Omental fat pad (tissue), 3 donors: ENCODE measurements at regions not wholly inside any gene's neighbourhood (a gene's known extent, or its start where the extent isn't known, plus 50 kb on each side); places are given as distances from the start of the nearest gene placed in this dataset.

Source experiments
- ATAC-seq: fragments of 150-250 bp; one replicate; pipeline ENCODE4 v1.9.1; 2016; ENCODE audit warnings: mild to moderate bottlenecking, moderate library complexity; ENCODE audit not compliant: low FRiP score
- DNase-seq: peaks from one replicate; pipeline ENCODE4 v3.0.0-alpha.2; 2019; ENCODE audit warnings: low spot score
- TF ChIP-seq, protein P1 (sequence below), 3 donors: fragments of 450-650 bp; IDR thresholded peaks; one replicate each; pipeline ENCODE4 v1.5.1; 2016 to 2017; ENCODE audit warnings: antibody characterized with exemption in 3 of 3, mild to moderate bottlenecking in 3 of 3, moderate library complexity in 2 of 3

DNA sequence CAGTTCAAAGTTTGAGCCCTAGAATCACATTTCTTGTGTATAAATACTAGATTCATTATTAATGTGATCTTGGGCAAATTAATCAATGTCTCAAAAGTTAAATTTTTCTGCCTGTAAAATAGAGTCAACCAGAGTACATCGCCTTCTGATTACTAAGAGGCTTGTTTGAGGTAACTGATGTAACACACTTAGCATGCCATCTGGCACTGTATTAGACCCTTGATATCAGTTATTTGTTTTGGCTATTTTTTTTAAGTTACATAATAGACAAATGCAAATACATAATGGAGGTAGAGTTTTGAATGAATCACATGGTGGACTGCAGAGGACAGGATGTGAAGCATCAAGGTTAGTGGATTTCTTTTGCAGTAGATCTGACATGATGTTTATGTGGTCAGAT is 298.4 kb downstream of the ADGRL2 start:
- no peak for DNase-seq
- ATAC-seq: no peak
- TF ChIP-seq, protein P1, sequence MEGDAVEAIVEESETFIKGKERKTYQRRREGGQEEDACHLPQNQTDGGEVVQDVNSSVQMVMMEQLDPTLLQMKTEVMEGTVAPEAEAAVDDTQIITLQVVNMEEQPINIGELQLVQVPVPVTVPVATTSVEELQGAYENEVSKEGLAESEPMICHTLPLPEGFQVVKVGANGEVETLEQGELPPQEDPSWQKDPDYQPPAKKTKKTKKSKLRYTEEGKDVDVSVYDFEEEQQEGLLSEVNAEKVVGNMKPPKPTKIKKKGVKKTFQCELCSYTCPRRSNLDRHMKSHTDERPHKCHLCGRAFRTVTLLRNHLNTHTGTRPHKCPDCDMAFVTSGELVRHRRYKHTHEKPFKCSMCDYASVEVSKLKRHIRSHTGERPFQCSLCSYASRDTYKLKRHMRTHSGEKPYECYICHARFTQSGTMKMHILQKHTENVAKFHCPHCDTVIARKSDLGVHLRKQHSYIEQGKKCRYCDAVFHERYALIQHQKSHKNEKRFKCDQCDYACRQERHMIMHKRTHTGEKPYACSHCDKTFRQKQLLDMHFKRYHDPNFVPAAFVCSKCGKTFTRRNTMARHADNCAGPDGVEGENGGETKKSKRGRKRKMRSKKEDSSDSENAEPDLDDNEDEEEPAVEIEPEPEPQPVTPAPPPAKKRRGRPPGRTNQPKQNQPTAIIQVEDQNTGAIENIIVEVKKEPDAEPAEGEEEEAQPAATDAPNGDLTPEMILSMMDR (IDR thresholded peaks at IDR 0.05): no peak

DNA sequence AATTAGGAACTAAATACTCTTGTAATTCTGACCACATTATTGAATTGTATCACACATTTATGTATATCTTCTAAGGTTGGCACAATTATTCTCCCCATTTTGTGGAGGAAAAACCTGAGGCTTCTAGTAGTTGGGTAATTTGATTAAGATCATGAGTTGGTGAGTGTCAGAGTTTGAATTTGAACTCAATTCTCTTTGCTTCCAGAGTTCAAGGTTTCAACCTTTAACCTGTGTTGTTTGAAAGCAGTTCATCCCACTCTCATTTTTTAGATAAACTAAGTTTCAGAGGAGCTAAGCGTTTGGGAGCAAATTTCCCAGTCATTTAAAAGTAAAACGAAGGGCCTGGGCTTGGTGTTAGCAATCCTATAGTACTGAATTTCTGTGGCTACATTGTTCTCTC is 293.4 kb downstream of the ADGRL2 start:
- ATAC-seq (no peak), DNase-seq (no peak)
- TF ChIP-seq, protein P1 (IDR thresholded peaks at IDR 0.05): no peak

DNA sequence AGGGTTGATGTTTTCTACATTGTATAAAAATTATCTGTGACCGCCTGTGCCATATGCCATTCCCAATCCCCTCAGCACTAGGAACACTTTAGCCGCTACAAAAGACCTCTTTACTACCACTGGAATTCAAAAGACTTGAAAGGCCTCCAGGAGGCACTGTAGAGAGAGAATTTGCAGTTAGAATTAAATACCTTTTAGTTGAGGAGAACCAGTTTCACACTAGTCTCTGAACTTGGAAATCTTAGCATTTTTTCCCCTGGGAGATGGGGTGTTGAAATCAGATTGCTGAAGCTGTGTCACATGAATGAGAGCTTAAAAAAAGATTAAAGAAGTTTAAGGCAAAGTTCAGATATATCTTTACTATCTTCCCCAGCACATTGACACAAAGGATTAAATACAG is 291.0 kb downstream of the ADGRL2 start:
- no peak for DNase-seq
- no peak for ATAC-seq
- TF ChIP-seq, protein P1 (IDR thresholded peaks at IDR 0.05): no peak

DNA sequence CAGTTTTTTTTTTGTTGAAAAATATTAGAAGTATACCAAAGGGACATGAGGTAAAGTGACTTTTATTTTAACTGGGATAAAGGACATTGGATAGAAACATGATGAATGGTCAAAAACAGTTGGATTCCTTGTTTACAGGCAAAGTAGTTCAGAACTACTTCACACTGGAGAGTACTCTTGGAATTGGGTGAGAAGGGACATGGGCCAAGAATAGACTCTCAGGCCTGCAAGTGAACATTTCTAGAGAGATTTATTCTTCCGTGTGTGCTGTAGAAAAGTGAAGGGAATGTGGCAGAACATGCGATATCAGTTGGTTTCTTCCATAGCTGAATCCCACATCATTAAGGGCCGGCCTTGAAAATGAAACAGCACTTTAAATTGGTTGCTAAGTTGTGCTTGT is 290.5 kb downstream of the ADGRL2 start:
- no peak for DNase-seq
- TF ChIP-seq, protein P1 (IDR thresholded peaks at IDR 0.05): no peak
- no peak for ATAC-seq

DNA sequence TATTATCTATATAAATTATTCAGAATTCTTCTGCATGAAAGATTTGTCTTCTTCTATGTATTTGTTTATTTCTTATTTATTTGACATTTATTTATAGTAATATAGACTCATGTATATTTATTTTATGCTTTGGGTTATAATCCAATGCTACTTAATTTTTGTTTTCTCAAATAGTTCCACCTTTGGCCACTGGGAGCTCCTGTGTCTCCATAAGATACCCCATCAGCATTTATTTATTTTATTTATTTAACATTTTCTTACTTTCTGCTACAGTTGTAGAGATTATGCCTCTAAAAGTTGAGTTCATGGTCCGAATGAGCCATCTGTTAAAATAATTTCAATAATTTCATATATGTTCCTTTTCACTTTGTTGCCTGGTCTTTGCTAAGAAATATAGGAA is 289.4 kb downstream of the ADGRL2 start:
- TF ChIP-seq, protein P1 (IDR thresholded peaks at IDR 0.05): no peak
- DNase-seq (no peak), ATAC-seq (no peak)

DNA sequence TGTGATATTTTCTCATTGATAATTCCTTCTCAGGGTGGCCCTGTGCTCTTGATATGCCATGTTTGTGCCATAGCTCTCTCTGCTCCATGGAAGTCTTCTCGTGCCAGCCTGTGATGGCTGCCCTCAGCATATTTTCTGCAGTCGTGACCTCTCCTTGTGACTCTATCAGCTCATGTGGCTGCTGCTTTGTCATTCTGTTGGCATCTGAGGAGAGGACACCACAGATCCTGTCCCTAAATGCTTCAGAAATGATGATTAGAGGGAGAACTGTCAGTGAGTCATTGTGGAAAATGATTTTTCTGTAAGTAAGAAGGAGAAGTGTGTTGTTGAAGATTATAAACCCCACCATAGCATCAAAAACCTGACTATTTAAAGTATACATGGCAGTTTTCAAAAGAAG is 286.0 kb downstream of the ADGRL2 start:
- no peak for ATAC-seq
- no peak for DNase-seq
- TF ChIP-seq, protein P1 (IDR thresholded peaks at IDR 0.05): no peak

DNA sequence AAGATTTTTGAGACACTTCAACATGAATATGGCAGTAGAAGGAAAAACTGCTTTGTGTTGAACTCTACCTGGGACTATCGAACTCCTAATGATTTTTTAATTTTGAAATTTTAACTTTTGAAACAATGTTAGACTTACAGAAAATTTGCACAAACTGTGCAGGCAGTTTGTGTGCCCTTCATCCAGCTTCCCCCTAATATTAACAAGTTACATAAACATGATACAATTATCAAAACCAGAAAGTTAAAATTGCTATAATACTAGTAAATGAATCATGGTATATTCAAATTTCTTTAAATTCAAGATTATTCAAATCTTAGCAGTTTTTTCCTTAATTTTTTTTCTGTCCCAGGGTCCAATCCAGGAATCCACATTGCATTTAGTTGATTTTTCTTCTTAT is 278.9 kb downstream of the ADGRL2 start:
- TF ChIP-seq, protein P1 (IDR thresholded peaks at IDR 0.05): no peak
- ATAC-seq (no peak), DNase-seq (no peak)
